NCI-H345 (cell line): ENCODE measurements at regions not wholly inside any gene's neighbourhood (a gene's known extent, or its start where the extent isn't known, plus 50 kb on each side); places are given as distances from the start of the nearest gene placed in this dataset.

Experiments
- DNase-seq: peaks from one replicate; lab custom pipeline; 2025; lab: John Stamatoyannopoulos, UW

- DNase-seq: no peak
Measured at GRCh38 chr6:169906688-169907418, 155.4 kb downstream of the ERMARD start.

GRCh38 chr6:169906004-169906687 lies 154.7 kb downstream of the ERMARD start:
- DNase-seq: no peak

- DNase-seq: no peak
Measured at GRCh38 chr6:169905041-169905807, 153.8 kb downstream of the ERMARD start.

GRCh38 chr6:169904051-169904922 lies 152.9 kb downstream of the ERMARD start:
- no peak for DNase-seq

GRCh38 chr6:169903122-169903521 lies 151.7 kb downstream of the ERMARD start:
- DNase-seq: no peak

- no peak for DNase-seq
Measured at GRCh38 chr6:169902604-169903003, 151.2 kb downstream of the ERMARD start.

- no peak for DNase-seq
Measured at GRCh38 chr6:169902070-169902469, 150.6 kb downstream of the ERMARD start.

GRCh38 chr6:169899481-169900145 lies 148.2 kb downstream of the ERMARD start:
- DNase-seq: no peak

GRCh38 chr6:169898788-169899480 lies 147.5 kb downstream of the ERMARD start:
- no peak for DNase-seq

GRCh38 chr6:169897601-169898358 lies 146.4 kb downstream of the ERMARD start:
- no peak for DNase-seq

GRCh38 chr6:169896826-169897456 lies 145.5 kb downstream of the ERMARD start:
- DNase-seq: no peak

- no peak for DNase-seq
Measured at GRCh38 chr6:169895926-169896761, 144.7 kb downstream of the ERMARD start.

GRCh38 chr6:169895000-169895759 lies 143.8 kb downstream of the ERMARD start:
- DNase-seq: no peak

GRCh38 chr6:169894377-169894960 lies 143.0 kb downstream of the ERMARD start:
- DNase-seq: no peak

- DNase-seq: no peak
Measured at GRCh38 chr6:169893624-169894023, 142.2 kb downstream of the ERMARD start.

- no peak for DNase-seq
Measured at GRCh38 chr6:169891846-169892245, 140.4 kb downstream of the ERMARD start.

GRCh38 chr6:169891421-169891820 lies 140.0 kb downstream of the ERMARD start:
- no peak for DNase-seq
